Neural progenitor cell (in vitro differentiated cells): ENCODE measurements at regions not wholly inside any gene's neighbourhood (a gene's known extent, or its start where the extent isn't known, plus 50 kb on each side); places are given as distances from the start of the nearest gene placed in this dataset.
"Not testable (repeated sequence)": the region's sequence is repeated elsewhere in the genome, so short reads cannot be mapped to it uniquely, and the experiment has no call there.

ENCODE experiments used
- DNase-seq: peaks from one replicate; pipeline ENCODE4 v3.0.0-alpha.2; 2016; ENCODE audit warnings: low spot score
- H2AFZ ChIP-seq: fragments of 200-600 bp; sonication (generic); replicated peaks from 2 replicates; pipeline ENCODE4 v1.6.1; 2016; ENCODE audit warnings: antibody characterized with exemption
- H3F3A ChIP-seq: fragments of 200-600 bp; sonication (generic); 2 replicates; pipeline ENCODE4 v1.6.1; 2016; ENCODE audit warnings: antibody characterized with exemption, low read depth
- H3K27ac ChIP-seq: fragments of 200-600 bp; sonication (generic); 2 replicates; pipeline ENCODE4 v1.5.1; 2016; ENCODE audit warnings: mild to moderate bottlenecking
- H3K27me3 ChIP-seq: fragments of 200-600 bp; sonication (generic); 2 replicates; pipeline ENCODE4 v1.6.1; 2016; ENCODE audit warnings: mild to moderate bottlenecking, moderate library complexity
- H3K36me3 ChIP-seq: fragments of 200-600 bp; sonication (generic); 2 replicates; pipeline ENCODE4 v1.5.1; 2016
- H3K4me1 ChIP-seq: fragments of 200-600 bp; sonication (generic); 2 replicates; pipeline ENCODE4 v1.6.1; 2016; ENCODE audit warnings: mixed run types
- H3K4me2 ChIP-seq: fragments of 200-600 bp; sonication (generic); 2 replicates; pipeline ENCODE4 v1.6.1; 2016
- H3K4me3 ChIP-seq: fragments of 200-600 bp; sonication (generic); 2 replicates; pipeline ENCODE4 v1.5.1; 2016
- H3K79me2 ChIP-seq: fragments of 200-600 bp; sonication (generic); 2 replicates; pipeline ENCODE4 v1.6.1; 2016; ENCODE audit warnings: low read depth
- H3K9ac ChIP-seq: fragments of 200-600 bp; sonication (generic); 2 replicates; pipeline ENCODE4 v1.6.1; 2016
- H3K9me3 ChIP-seq: fragments of 200-600 bp; sonication (generic); 2 replicates; pipeline ENCODE4 v1.5.1; 2016; ENCODE audit warnings: low read depth
- H4K20me1 ChIP-seq: fragments of 200-600 bp; sonication (generic); 2 replicates; pipeline ENCODE4 v1.6.1; 2016; ENCODE audit warnings: low read depth
- H3K27ac Mint-ChIP-seq: 3 replicates; pipeline ENCODE4 v1.8.0; 2021; ENCODE audit warnings: mixed read lengths
- H3K27me3 Mint-ChIP-seq: 2 replicates; pipeline ENCODE4 v1.8.0; 2022; ENCODE audit warnings: low read depth, mild to moderate bottlenecking, inconsistent platforms, moderate library complexity, mixed read lengths; ENCODE audit not compliant: insufficient read depth
- H3K36me3 Mint-ChIP-seq: 3 replicates; pipeline ENCODE4 v1.8.0; 2021; ENCODE audit warnings: mixed read lengths
- H3K4me1 Mint-ChIP-seq: 3 replicates; pipeline ENCODE4 v1.8.0; 2021; ENCODE audit warnings: mixed read lengths
- H3K4me3 Mint-ChIP-seq: 3 replicates; pipeline ENCODE4 v1.8.0; 2021; ENCODE audit warnings: mild to moderate bottlenecking, moderate library complexity, mixed read lengths
- H3K9me3 Mint-ChIP-seq: 3 replicates; pipeline ENCODE4 v1.8.0; 2020; ENCODE audit warnings: mixed read lengths
- EZH2 ChIP-seq: fragments of 200-600 bp; sonication (generic); IDR thresholded peaks from 2 replicates; pipeline ENCODE4 v1.6.1; 2017; ENCODE audit warnings: antibody characterized with exemption, mild to moderate bottlenecking, moderate library complexity
- EZH2phosphoT487 ChIP-seq: fragments of 200-600 bp; sonication (generic); IDR thresholded peaks from 2 replicates; pipeline ENCODE4 v1.6.1; 2017; ENCODE audit warnings: antibody characterized with exemption
- TF ChIP-seq, protein P1 (sequence below): fragments of 200-600 bp; sonication (generic); IDR thresholded peaks from 2 replicates; pipeline ENCODE4 v1.5.1; 2017; ENCODE audit warnings: antibody characterized with exemption, mild to moderate bottlenecking

DNA sequence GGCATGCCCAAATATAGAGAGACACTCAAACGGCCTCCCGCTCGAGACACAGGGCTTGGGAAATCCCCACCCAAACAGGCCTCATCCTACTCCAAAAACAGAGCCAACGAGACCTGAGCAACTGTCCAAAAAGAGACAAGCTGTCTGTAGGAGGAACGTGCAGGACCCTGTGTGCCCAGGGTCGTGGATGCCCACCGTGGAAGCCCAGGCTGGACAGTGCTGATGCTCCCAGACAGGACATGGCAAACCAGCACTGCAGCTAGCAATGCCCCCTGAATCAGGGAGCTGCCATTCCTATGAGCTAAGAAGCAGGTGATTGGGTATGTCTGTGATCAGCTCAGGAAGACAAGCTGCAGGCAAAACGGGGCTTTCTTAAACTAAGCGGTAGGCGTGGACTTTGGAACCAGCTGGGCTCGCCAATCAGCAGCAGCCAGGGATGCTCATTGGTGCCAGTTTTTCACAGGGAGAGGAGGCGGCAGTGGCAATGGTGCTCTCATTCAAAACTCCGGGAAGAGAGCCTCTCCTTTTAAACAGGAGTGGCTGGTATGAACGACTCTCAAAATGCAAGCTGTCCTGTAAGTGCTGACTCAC is 113.1 kb upstream of the IRX2 start:
- H4K20me1 ChIP-seq, result no peaks in the 10 kb centered on the region
- H3K36me3 ChIP-seq, result no peaks in the 10 kb centered on the region
- Mint-ChIP-seq H3K4me3 (no peak overlapping the region), H3K36me3 (no peaks in the 10 kb centered on the region), H3K27ac (peak overlapping the region; percentile 7), H3K4me1 (peaks cover 27% of the 10 kb centered on the region), H3K9me3 (peaks cover 2% of the 10 kb centered on the region), H3K27me3 (peaks cover 12% of the 10 kb centered on the region)
- peak overlapping the region; percentile 34 for H2AFZ ChIP-seq
- H3K4me3 ChIP-seq, result no peak overlapping the region
- no peak for TF ChIP-seq EZH2
- TF ChIP-seq, protein P1, sequence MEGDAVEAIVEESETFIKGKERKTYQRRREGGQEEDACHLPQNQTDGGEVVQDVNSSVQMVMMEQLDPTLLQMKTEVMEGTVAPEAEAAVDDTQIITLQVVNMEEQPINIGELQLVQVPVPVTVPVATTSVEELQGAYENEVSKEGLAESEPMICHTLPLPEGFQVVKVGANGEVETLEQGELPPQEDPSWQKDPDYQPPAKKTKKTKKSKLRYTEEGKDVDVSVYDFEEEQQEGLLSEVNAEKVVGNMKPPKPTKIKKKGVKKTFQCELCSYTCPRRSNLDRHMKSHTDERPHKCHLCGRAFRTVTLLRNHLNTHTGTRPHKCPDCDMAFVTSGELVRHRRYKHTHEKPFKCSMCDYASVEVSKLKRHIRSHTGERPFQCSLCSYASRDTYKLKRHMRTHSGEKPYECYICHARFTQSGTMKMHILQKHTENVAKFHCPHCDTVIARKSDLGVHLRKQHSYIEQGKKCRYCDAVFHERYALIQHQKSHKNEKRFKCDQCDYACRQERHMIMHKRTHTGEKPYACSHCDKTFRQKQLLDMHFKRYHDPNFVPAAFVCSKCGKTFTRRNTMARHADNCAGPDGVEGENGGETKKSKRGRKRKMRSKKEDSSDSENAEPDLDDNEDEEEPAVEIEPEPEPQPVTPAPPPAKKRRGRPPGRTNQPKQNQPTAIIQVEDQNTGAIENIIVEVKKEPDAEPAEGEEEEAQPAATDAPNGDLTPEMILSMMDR, result no peak
- no peak for TF ChIP-seq EZH2phosphoT487
- DNase-seq, result no peak
- no peaks in the 10 kb centered on the region for H3F3A ChIP-seq
- no peaks in the 10 kb centered on the region for H3K9me3 ChIP-seq
- H3K4me2 ChIP-seq, result no peak overlapping the region
- H3K79me2 ChIP-seq, result no peaks in the 10 kb centered on the region
- peaks cover 12% of the 10 kb centered on the region for H3K4me1 ChIP-seq
- no peaks in the 10 kb centered on the region for H3K27me3 ChIP-seq
- H3K27ac ChIP-seq, result no peak overlapping the region
- H3K9ac ChIP-seq, result no peak overlapping the region

DNA sequence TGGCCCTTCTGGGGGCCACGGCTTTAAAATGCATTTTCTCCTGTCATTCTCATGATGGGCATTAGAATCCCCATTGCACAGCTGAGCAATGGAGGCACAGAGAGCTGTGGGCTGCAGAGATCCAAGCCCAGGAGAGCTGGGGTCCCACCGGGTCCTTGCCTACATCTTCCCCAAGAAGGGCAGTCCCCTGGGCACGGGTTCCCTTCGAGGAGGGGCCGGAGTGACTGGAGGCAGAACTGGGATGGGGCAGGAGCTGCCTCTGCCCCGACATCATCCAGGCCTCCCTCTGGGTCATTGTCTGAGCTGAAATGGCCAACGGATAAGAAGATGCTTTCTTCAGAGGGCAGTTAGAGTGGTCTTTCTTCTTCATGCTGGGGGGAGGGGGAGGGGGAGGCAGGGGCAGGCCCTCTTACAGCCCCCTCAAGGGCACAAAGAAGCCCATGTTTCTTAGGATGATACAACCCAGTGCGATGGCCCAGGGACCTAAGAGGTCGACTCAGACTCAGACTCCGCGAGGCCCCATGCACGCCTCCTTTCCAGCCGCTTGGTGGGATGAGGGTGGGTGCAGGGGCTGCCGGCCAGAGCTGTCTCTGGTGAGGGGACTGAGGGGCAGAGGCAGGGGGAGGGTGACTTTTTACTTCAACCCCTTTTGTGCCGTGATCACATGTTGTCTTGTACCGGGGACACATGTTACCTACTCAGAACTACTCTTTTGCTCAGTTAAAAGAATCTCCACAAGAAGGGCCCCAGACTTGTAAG is 112.4 kb upstream of the IRX2 start:
- peak; percentile 13 for DNase-seq
- Histone ChIP-seq H4K20me1 (no peaks in the 10 kb centered on the region), H3K27me3 (no peaks in the 10 kb centered on the region), H3K9me3 (no peaks in the 10 kb centered on the region), H3K4me1 (peaks cover 12% of the 10 kb centered on the region), H3K4me3 (no peak overlapping the region), H3K36me3 (no peaks in the 10 kb centered on the region), H3F3A (no peaks in the 10 kb centered on the region), H3K9ac (no peak overlapping the region), H2AFZ (no peak overlapping the region), H3K79me2 (no peaks in the 10 kb centered on the region), H3K4me2 (peak overlapping the region; percentile 10), H3K27ac (no peak overlapping the region)
- H3K27me3 Mint-ChIP-seq, result peaks cover 12% of the 10 kb centered on the region
- H3K27ac Mint-ChIP-seq, result peak overlapping the region; percentile 33
- H3K9me3 Mint-ChIP-seq, result peaks cover 2% of the 10 kb centered on the region
- no peak for TF ChIP-seq EZH2phosphoT487
- TF ChIP-seq EZH2, result no peak
- TF ChIP-seq, protein P1, result no peak
- H3K4me3 Mint-ChIP-seq, result no peak overlapping the region
- H3K36me3 Mint-ChIP-seq, result no peaks in the 10 kb centered on the region
- peaks cover 31% of the 10 kb centered on the region for H3K4me1 Mint-ChIP-seq

DNA sequence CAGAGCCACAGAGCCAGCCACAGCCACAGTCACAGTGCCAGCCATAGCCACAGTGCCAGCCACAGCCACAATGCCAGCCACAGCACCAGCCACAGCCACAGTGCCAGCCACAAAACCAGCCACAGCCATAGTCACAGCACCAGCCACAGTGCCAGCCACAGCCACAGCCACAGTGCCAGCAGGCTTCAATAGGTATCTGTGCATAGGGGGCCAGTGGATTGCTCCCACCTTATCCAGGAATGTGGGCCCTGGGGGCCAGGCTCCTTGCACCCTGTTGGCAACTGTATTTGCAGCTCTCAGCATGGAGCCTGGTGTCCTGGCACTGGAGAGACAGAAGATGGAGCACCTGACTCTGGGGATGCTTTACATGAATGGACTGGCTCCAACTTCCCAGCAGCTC is 111.7 kb upstream of the IRX2 start:
- Histone ChIP-seq H3K4me2 (no peak overlapping the region), H3K9ac (no peak overlapping the region), H3K4me1 (peaks cover 12% of the 10 kb centered on the region), H3K36me3 (no peaks in the 10 kb centered on the region), H3K9me3 (no peaks in the 10 kb centered on the region), H3F3A (no peaks in the 10 kb centered on the region), H4K20me1 (no peaks in the 10 kb centered on the region), H3K4me3 (no peak overlapping the region), H3K27ac (no peak overlapping the region), H2AFZ (no peak overlapping the region), H3K79me2 (no peaks in the 10 kb centered on the region), H3K27me3 (no peaks in the 10 kb centered on the region)
- Mint-ChIP-seq H3K27me3 (peaks cover 12% of the 10 kb centered on the region), H3K36me3 (no peaks in the 10 kb centered on the region), H3K9me3 (peaks cover 2% of the 10 kb centered on the region), H3K4me3 (no peak overlapping the region), H3K4me1 (peaks cover 33% of the 10 kb centered on the region), H3K27ac (no peak overlapping the region)
- DNase-seq, result no peak
- TF ChIP-seq EZH2phosphoT487 (no peak), EZH2 (no peak)
- TF ChIP-seq, protein P1, result no peak

DNA sequence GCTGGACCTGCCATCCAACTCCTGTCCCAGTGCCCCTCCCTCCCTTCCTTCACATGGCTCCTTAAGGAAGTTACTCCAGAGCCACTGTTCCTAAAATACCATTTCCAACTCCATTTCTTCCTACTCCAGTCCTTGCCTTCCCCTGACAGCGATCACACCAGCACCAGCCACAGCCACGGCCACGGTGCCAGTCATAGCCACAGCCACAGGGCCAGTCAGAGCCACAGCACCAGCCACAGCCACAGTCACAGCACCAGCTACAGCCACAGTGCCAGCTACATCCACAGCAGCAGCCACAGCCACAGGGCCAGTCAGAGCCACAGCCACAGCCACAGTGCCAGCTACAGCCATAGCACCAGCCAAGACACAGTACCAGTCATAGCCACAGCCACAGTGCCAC is 110.7 kb upstream of the IRX2 start:
- H3K36me3 ChIP-seq, H3K79me2 ChIP-seq, H3F3A ChIP-seq, H4K20me1 ChIP-seq, H3K9me3 ChIP-seq, H3K4me3 ChIP-seq, H3K27me3 Mint-ChIP-seq, H2AFZ ChIP-seq, H3K27ac ChIP-seq, DNase-seq, H3K27me3 ChIP-seq, H3K4me2 ChIP-seq, H3K4me3 Mint-ChIP-seq, H3K9ac ChIP-seq, H3K9me3 Mint-ChIP-seq, H3K36me3 Mint-ChIP-seq: not testable (repeated sequence)
- peaks cover 12% of the 10 kb centered on the region for H3K4me1 ChIP-seq
- peak overlapping the region; percentile 57 for H3K27ac Mint-ChIP-seq
- peaks cover 40% of the 10 kb centered on the region for H3K4me1 Mint-ChIP-seq
